Ecto neural progenitor cell (in vitro differentiated cells): ENCODE measurements at regions not wholly inside any gene's neighbourhood (a gene's known extent, or its start where the extent isn't known, plus 50 kb on each side); places are given as distances from the start of the nearest gene placed in this dataset.
A peak's percentile ranks its signal among the peaks of the same experiment; 100 is the strongest.

Experiments used
- DNase-seq: peaks from one replicate; pipeline ENCODE4 v3.0.0-alpha.2; 2018; ENCODE audit warnings: low spot score

GRCh38 chr1:57866998-57867397 is 443.1 kb upstream of the DAB1 start:
- no peak for DNase-seq

- no peak for DNase-seq
Measured at GRCh38 chr1:57860931-57861565, 437.2 kb upstream of the DAB1 start.

GRCh38 chr1:57860325-57860724 is 436.5 kb upstream of the DAB1 start:
- no peak for DNase-seq

GRCh38 chr1:57858740-57859139 is 434.9 kb upstream of the DAB1 start:
- DNase-seq: no peak

- no peak for DNase-seq
Measured at GRCh38 chr1:57857809-57858208, 433.9 kb upstream of the DAB1 start.

GRCh38 chr1:57854436-57854835 is 430.6 kb upstream of the DAB1 start:
- no peak for DNase-seq

GRCh38 chr1:57850176-57850940 is 426.5 kb upstream of the DAB1 start:
- no peak for DNase-seq

GRCh38 chr1:57848406-57848805 is 424.5 kb upstream of the DAB1 start:
- DNase-seq: no peak

- DNase-seq: no peak
Measured at GRCh38 chr1:57845041-57845440, 421.2 kb upstream of the DAB1 start.

GRCh38 chr1:57844382-57844980 is 420.6 kb upstream of the DAB1 start:
- no peak for DNase-seq

- no peak for DNase-seq
Measured at GRCh38 chr1:57843760-57844159, 419.9 kb upstream of the DAB1 start.

GRCh38 chr1:57839526-57839925 is 415.7 kb upstream of the DAB1 start:
- no peak for DNase-seq

- no peak for DNase-seq
Measured at GRCh38 chr1:57839067-57839466, 415.2 kb upstream of the DAB1 start.

- DNase-seq: no peak
Measured at GRCh38 chr1:57835620-57836019, 411.8 kb upstream of the DAB1 start.

GRCh38 chr1:57833296-57833695 is 409.4 kb upstream of the DAB1 start:
- DNase-seq: no peak

- DNase-seq: peak; percentile 49
Measured at GRCh38 chr1:57832612-57833011, 408.8 kb upstream of the DAB1 start.

- DNase-seq: no peak
Measured at GRCh38 chr1:57831624-57832023, 407.8 kb upstream of the DAB1 start.

- DNase-seq: no peak
Measured at GRCh38 chr1:57826535-57826934, 402.7 kb upstream of the DAB1 start.

GRCh38 chr1:57824535-57824934 is 400.7 kb upstream of the DAB1 start:
- no peak for DNase-seq

GRCh38 chr1:57820356-57821095 is 396.7 kb upstream of the DAB1 start:
- DNase-seq: no peak

- no peak for DNase-seq
Measured at GRCh38 chr1:57819893-57820292, 396.0 kb upstream of the DAB1 start.

GRCh38 chr1:57803586-57803985 is 379.7 kb upstream of the DAB1 start:
- no peak for DNase-seq

GRCh38 chr1:57800376-57800775 is 376.5 kb upstream of the DAB1 start:
- no peak for DNase-seq
